GM18858 (cell line): ENCODE measurements at regions not wholly inside any gene's neighbourhood (a gene's known extent, or its start where the extent isn't known, plus 50 kb on each side); places are given as distances from the start of the nearest gene placed in this dataset.
"Not testable (repeated sequence)": the region's sequence is repeated elsewhere in the genome, so short reads cannot be mapped to it uniquely, and the experiment has no call there.

ENCODE experiments used
- ATAC-seq: cut with Tn5 transposase; IDR thresholded peaks from one replicate; pipeline ENCODE4 v1.9.1; 2021; ENCODE audit not compliant: unreplicated experiment

DNA sequence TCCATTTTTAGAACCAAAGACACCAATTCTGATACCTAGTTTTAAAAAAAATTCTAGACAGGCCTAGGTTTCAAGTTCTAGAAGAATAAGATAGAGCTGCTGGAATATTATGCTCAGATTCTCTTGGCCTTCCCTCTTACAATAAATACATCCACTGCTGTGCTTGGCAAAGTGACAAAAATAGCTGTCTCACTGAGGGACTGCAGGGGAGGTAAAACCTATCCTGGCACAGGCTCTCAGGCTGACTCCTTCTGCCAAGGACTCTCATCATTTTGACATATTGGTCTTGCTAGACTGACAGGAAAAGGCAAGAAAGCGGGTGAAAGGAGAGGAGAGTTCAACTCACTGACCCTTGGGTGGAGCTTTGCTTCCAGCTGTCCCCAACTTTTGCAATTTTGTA lies 197.0 kb upstream of the LHX8 start:
- no peak for ATAC-seq

DNA sequence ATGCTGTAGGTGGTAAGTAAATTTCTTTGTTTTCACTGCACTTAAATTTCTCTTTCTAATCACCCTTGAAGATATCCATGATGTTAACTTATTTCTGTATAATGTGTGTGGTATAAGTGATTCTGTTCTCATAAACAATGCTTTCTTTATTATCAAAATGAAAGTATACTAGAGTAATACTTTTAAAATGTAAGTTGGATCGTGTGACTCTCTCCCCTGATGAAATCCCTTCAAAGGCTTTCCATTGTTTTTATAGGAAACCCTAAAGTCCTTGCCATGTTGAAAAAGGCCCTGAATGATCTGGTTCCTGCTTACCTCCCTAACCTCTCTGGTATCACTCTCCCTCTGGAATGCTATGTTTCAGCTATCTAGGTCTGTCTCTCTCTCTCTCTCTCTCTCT lies 191.1 kb upstream of the LHX8 start:
- ATAC-seq: no peak

DNA sequence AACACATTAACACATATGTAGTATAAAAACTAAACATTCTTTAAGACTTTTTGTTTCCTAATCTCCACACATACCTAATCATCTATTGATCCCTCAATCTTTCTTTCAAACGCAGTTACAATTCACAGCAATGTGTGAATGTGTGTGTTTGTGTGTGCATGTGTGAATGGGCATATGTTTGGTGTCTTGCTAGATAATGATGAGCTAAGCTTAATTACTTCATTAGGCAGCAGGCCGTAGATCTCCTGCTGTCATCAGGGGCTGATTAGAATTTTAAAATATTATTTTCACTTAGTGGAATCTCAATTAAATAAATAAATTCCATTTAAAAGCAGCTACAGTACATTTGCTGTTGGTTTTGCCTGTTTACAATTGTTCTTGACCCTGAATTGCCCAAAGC lies 187.8 kb upstream of the LHX8 start:
- no peak for ATAC-seq

GRCh38 chr1:74949348-74949747 lies 184.8 kb upstream of the LHX8 start:
- not testable (repeated sequence) for ATAC-seq

DNA sequence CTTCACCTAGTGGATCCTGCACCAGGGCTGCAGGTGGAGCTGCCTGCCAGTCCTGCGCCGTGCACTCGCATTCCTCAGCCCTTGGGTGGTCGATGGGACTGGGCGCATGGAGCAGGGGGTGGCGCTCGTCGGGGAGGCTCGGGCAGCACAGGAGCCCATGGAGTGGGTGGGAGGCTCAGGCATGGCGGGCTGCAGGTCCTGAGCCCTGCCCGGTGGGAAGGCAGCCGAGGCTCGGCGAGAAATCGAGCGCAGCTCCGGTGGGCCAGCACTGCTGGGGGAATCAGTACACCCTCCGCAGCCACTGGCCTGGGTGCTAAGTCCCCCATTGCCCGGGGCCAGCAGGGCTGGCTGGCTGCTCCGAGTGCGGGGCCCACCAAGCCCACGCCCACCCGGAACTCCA lies 182.2 kb upstream of the LHX8 start:
- not testable (repeated sequence) for ATAC-seq

DNA sequence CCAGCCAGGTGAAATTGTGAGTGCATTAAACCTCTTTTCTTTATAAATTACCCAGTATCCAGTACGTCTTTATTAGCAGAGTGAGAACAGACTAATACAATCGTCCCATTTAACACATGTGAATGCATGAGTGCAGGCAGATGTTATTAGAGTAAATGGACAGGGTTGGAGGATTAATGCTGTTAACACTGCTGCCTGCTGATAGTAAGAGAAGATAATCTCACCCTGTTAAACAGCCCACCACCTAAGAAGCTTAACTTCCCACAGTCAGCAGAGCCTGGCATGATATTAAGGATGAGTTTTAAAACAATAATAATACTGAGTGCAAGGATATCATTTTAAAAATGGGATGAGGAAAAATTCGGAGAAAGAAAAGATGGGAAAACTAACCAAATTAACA lies 181.4 kb upstream of the LHX8 start:
- no peak for ATAC-seq

GRCh38 chr1:74953622-74954021 lies 180.6 kb upstream of the LHX8 start:
- ATAC-seq: no peak

DNA sequence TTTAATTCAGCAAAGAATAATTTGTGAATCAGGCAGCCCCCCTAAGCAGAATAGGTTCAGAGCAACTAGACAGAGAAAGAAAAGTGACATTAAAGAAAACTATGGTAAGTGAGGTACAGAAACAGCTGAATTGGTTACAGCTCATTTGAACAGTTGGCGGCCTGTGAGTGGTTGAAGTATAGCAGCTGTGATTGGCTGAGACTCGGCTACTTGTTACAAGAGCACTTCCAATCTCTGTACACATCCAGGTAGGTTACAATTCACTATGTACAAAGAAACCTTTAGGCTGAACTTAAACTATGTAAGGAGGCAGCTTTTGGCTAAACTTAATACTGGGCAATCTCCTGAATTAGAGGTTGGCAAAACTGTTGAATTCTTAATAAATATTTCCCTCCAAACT lies 171.1 kb upstream of the LHX8 start:
- ATAC-seq: no peak

DNA sequence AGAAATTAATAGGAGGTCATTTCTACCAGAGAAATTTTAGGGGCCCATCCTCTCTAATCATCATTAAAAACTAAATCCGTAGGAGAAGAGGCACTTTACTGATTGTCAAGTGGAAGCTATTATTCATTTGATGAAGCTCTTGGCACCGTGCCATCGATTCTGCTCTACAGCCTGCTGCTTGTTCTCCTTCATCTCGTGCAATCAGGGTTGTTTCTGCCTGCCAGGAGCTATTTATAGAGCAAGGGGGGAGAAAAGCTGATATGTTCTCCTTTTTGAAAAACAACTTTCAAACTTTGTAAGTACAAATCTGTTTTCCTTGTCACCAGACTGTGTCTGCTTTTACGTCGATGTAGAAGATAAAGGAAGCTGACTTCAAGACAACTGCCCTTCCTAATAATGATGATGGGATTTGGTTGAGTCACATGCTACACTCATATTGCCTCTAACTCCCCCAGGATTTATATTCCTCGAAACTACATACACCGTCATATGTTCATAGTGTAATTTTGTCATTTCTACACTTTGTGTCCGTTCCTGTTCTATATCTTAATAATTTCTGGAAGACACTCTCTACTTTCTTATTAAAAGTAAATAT lies 169.6 kb upstream of the LHX8 start:
- no peak for ATAC-seq

GRCh38 chr1:74969566-74970135 lies 164.5 kb upstream of the LHX8 start:
- no peak for ATAC-seq

GRCh38 chr1:74971982-74972381 lies 162.2 kb upstream of the LHX8 start:
- ATAC-seq: no peak

- no peak for ATAC-seq
Measured at GRCh38 chr1:74976491-74976890, 157.7 kb upstream of the LHX8 start.

GRCh38 chr1:74992448-74992847 lies 141.7 kb upstream of the LHX8 start:
- not testable (repeated sequence) for ATAC-seq

GRCh38 chr1:74995821-74996220 lies 138.4 kb upstream of the LHX8 start:
- no peak for ATAC-seq

GRCh38 chr1:75010547-75010946 lies 123.6 kb upstream of the LHX8 start:
- ATAC-seq: no peak

- no peak for ATAC-seq
Measured at GRCh38 chr1:75014250-75014649, 119.9 kb upstream of the LHX8 start.

GRCh38 chr1:75023005-75023404 lies 111.2 kb upstream of the LHX8 start:
- no peak for ATAC-seq

- no peak for ATAC-seq
Measured at GRCh38 chr1:75034376-75034775, 99.8 kb upstream of the LHX8 start.

GRCh38 chr1:75035536-75035935 lies 98.7 kb upstream of the LHX8 start:
- ATAC-seq: no peak

- no peak for ATAC-seq
Measured at GRCh38 chr1:75053207-75053606, 81.0 kb upstream of the LHX8 start.

DNA sequence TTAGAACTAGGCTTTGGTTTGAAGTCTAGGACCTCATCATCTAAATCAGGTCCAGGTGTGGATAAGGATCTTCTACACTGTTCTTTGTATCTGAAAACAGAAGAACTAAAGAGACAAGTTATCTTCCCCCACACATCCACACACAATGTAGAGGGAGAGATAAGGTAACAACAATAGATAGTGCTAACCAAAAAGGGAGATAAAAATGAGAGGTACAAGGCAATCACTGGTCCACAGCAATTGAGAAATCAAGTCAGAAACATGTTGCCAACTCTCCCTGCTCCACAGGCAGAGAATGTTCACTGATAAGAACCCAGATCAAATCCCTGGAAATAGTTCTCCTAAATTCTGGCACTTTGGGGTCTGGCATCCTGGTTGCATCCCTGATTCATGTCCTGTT lies 75.8 kb upstream of the LHX8 start:
- ATAC-seq: no peak

DNA sequence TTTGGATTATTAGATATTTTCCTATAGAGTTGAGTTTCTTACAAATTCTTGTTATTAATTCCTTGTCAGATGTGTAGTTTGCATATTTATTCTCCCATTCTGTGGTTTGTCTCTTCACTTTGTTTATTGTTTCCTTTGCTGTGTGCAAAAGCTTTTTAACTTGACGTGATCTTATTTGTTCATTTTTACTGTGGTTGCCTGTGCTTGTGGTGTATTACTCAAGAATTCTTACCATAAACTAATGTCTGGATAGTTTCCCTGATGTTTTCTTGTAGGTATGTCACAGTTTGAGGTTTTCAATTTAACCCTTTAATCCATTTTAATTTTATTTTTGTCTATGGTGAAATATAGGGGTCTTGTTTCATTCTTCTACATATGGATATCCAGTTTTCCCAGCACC lies 72.1 kb upstream of the LHX8 start:
- ATAC-seq: no peak

DNA sequence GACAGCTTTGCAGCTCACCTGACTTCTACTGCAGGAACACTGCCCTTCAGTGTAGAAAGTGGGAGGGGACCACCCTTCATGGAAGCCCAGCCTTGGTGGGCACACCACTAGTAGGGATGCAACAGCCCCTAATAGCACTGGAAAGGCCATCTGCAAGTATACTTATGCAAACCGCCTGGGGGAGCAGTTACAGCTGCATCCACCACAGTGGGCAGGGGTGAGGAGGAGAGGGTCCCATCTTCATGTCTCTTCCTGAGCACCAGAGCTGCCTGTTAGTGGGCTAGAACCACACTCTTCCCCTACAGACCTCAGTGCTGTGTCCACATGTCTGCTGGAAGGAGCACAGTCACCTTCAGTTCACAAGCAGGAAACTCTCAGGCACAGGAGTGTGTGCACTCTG lies 66.2 kb upstream of the LHX8 start:
- no peak for ATAC-seq
